RCC 7860 (cell line): ENCODE measurements at regions not wholly inside any gene's neighbourhood (a gene's known extent, or its start where the extent isn't known, plus 50 kb on each side); places are given as distances from the start of the nearest gene placed in this dataset.
A peak's percentile ranks its signal among the peaks of the same experiment; 100 is the strongest.

Experiments used
- DNase-seq: peaks from one replicate; pipeline ENCODE4 v3.0.0-alpha.2; 2015; ENCODE audit warnings: low spot score
- FAIRE-seq: peaks from 2 replicates; lab custom pipeline; 2012; peaks lifted over from hg19 to GRCh38; lab: Jason Lieb, UNC

- DNase-seq (no peak), FAIRE-seq (no peak)
Measured at GRCh38 chr20:40494248-40494647, 194.8 kb downstream of the MAFB start.

GRCh38 chr20:40493549-40493948 lies 195.5 kb downstream of the MAFB start:
- FAIRE-seq (no peak), DNase-seq (no peak)

- FAIRE-seq, result no peak
- no peak for DNase-seq
Measured at GRCh38 chr20:40493071-40493470, 196.0 kb downstream of the MAFB start.

- FAIRE-seq, result no peak
- no peak for DNase-seq
Measured at GRCh38 chr20:40491009-40491590, 197.9 kb downstream of the MAFB start.

GRCh38 chr20:40489886-40490285 lies 199.2 kb downstream of the MAFB start:
- FAIRE-seq (no peak), DNase-seq (peak; percentile 36)

- FAIRE-seq (no peak), DNase-seq (no peak)
Measured at GRCh38 chr20:40488401-40488800, 200.6 kb downstream of the MAFB start.

- DNase-seq (no peak), FAIRE-seq (no peak)
Measured at GRCh38 chr20:40486297-40486696, 202.7 kb downstream of the MAFB start.

- FAIRE-seq, result no peak
Measured at GRCh38 chr20:40481743-40482458, 207.1 kb downstream of the MAFB start.

GRCh38 chr20:40481337-40481736 lies 207.7 kb downstream of the MAFB start:
- DNase-seq (no peak), FAIRE-seq (no peak)

More at GRCh38 chr20:40481743-40482458, 207.1 kb downstream of the MAFB start:
- DNase-seq, result no peak

- DNase-seq (no peak), FAIRE-seq (no peak)
Measured at GRCh38 chr20:40477805-40478204, 211.2 kb downstream of the MAFB start.

- no peak for DNase-seq
- no peak for FAIRE-seq
Measured at GRCh38 chr20:40476461-40476860, 212.6 kb downstream of the MAFB start.

- FAIRE-seq, result no peak
- DNase-seq, result no peak
Measured at GRCh38 chr20:40472905-40473304, 216.1 kb downstream of the MAFB start.

GRCh38 chr20:40471261-40471629 lies 217.8 kb downstream of the MAFB start:
- DNase-seq, result no peak
- FAIRE-seq, result no peak

GRCh38 chr20:40470445-40471260 lies 218.4 kb downstream of the MAFB start:
- FAIRE-seq, result no peak

GRCh38 chr20:40468759-40469158 lies 220.3 kb downstream of the MAFB start:
- FAIRE-seq, result no peak
- no peak for DNase-seq

More at GRCh38 chr20:40470445-40471260, 218.4 kb downstream of the MAFB start:
- no peak for DNase-seq

- FAIRE-seq, result no peak
- no peak for DNase-seq
Measured at GRCh38 chr20:40467703-40468411, 221.2 kb downstream of the MAFB start.

GRCh38 chr20:40467067-40467466 lies 222.0 kb downstream of the MAFB start:
- no peak for DNase-seq
- FAIRE-seq, result no peak

- FAIRE-seq (no peak), DNase-seq (no peak)
Measured at GRCh38 chr20:40464731-40465208, 224.3 kb downstream of the MAFB start.

- no peak for DNase-seq
- no peak for FAIRE-seq
Measured at GRCh38 chr20:40463171-40463570, 225.9 kb downstream of the MAFB start.

- no peak for DNase-seq
- no peak for FAIRE-seq
Measured at GRCh38 chr20:40462566-40462965, 226.5 kb downstream of the MAFB start.

- DNase-seq, result no peak
- FAIRE-seq, result no peak
Measured at GRCh38 chr20:40459299-40459698, 229.7 kb downstream of the MAFB start.
